GM23248 (cell line): ENCODE measurements at regions not wholly inside any gene's neighbourhood (a gene's known extent, or its start where the extent isn't known, plus 50 kb on each side); places are given as distances from the start of the nearest gene placed in this dataset.

Experiments
- DNase-seq: peaks from one replicate; pipeline ENCODE4 v3.0.0-alpha.2; 2015
- H2AFZ ChIP-seq: fragments of 200-600 bp; sonication (generic); 2 replicates; pipeline ENCODE4 v1.6.1; 2016; ENCODE audit warnings: antibody characterized with exemption
- H3F3A ChIP-seq: fragments of 200-600 bp; sonication (generic); 2 replicates; pipeline ENCODE4 v1.6.1; 2016; ENCODE audit warnings: mild to moderate bottlenecking, antibody characterized with exemption, mixed run types; ENCODE audit not compliant: insufficient read depth
- H3K27ac ChIP-seq: fragments of 200-600 bp; sonication (generic); 2 replicates; pipeline ENCODE4 v1.5.1; 2016; ENCODE audit warnings: mild to moderate bottlenecking
- H3K27me3 ChIP-seq: fragments of 200-600 bp; sonication (generic); replicated peaks from 2 replicates; pipeline ENCODE4 v1.6.1; 2016; ENCODE audit warnings: mild to moderate bottlenecking; ENCODE audit not compliant: insufficient read depth
- H3K36me3 ChIP-seq: fragments of 200-600 bp; sonication (generic); 2 replicates; pipeline ENCODE4 v1.6.1; 2016; ENCODE audit warnings: low read depth, mild to moderate bottlenecking
- H3K4me1 ChIP-seq: fragments of 200-600 bp; sonication (generic); 2 replicates; pipeline ENCODE4 v1.6.1; 2016; ENCODE audit warnings: mild to moderate bottlenecking; ENCODE audit not compliant: insufficient read depth
- H3K4me2 ChIP-seq: fragments of 200-600 bp; sonication (generic); one replicate; pipeline ENCODE4 v1.6.1; 2016; ENCODE audit warnings: mild to moderate bottlenecking; ENCODE audit not compliant: unreplicated experiment
- H3K4me3 ChIP-seq: fragments of 200-600 bp; sonication (generic); 2 replicates; pipeline ENCODE4 v1.5.1; 2016; ENCODE audit warnings: mild to moderate bottlenecking
- H3K79me2 ChIP-seq: fragments of 200-600 bp; sonication (generic); 2 replicates; pipeline ENCODE4 v1.6.1; 2016; ENCODE audit warnings: mild to moderate bottlenecking; ENCODE audit not compliant: insufficient read depth
- H3K9ac ChIP-seq: fragments of 200-600 bp; sonication (generic); 2 replicates; pipeline ENCODE4 v1.6.1; 2016; ENCODE audit warnings: mild to moderate bottlenecking
- H3K9me2 ChIP-seq: fragments of 200-600 bp; sonication (generic); 2 replicates; pipeline ENCODE4 v1.6.1; 2016; ENCODE audit warnings: mixed run types, mild to moderate bottlenecking, moderate library complexity; ENCODE audit not compliant: insufficient read depth
- H3K9me3 ChIP-seq: fragments of 200-600 bp; sonication (generic); one replicate; pipeline ENCODE4 v1.6.1; 2017; ENCODE audit warnings: low read depth
- H4K20me1 ChIP-seq: fragments of 200-600 bp; sonication (generic); 2 replicates; pipeline ENCODE4 v1.6.0; 2016; ENCODE audit not compliant: insufficient read depth
- EZH2 ChIP-seq: fragments of 200-600 bp; sonication (generic); IDR thresholded peaks from 2 replicates; pipeline ENCODE4 v1.6.1; 2018; ENCODE audit warnings: antibody characterized with exemption, mild to moderate bottlenecking; ENCODE audit not compliant: insufficient read depth, poor library complexity, severe bottlenecking
- EZH2phosphoT487 ChIP-seq: fragments of 200-600 bp; sonication (generic); IDR thresholded peaks from 2 replicates; pipeline ENCODE4 v1.6.1; 2018; ENCODE audit warnings: antibody characterized with exemption, moderate library complexity, mild to moderate bottlenecking, low read depth; ENCODE audit not compliant: insufficient read depth
- WGBS, 2 experiments: methylation state at CpG; one replicate each; pipeline ENCODE4 v1.1.6; 2015 to 2017; ENCODE audit warnings: low lambda C conversion rate in 2 of 2, low coverage in 1 of 2; ENCODE audit errors: missing lambda C conversion rate in 2 of 2; 5-methylcytosine and 5-hydroxymethylcytosine counted together
- in situ Hi-C: fragments of 300-500 bp; cut with MboI; formaldehyde crosslinking; loops from 2 replicates; pipeline ENCODE4 v1.15.0; 2020

GRCh38 chr4:10773010-10773409 is 88.4 kb upstream of the CLNK start:
- 15 to 16% methylated on average over 3 of the region's 3 CpGs for WGBS, 2 experiments

GRCh38 chr4:10765386-10765785 is 80.8 kb upstream of the CLNK start:
- no peaks in the 10 kb centered on the region for H3K27me3 ChIP-seq
- peaks cover 22% of the 10 kb centered on the region for H3F3A ChIP-seq
- no peaks in the 10 kb centered on the region for H4K20me1 ChIP-seq
- H3K9ac ChIP-seq = no peak overlapping the region
- in situ Hi-C loops = no loop called here
- H3K79me2 ChIP-seq = no peaks in the 10 kb centered on the region
- 47 to 61% methylated on average over 3 of the region's 3 CpGs for WGBS, 2 experiments
- H3K36me3 ChIP-seq = no peaks in the 10 kb centered on the region
- H3K4me2 ChIP-seq = no peak overlapping the region
- no peak overlapping the region for H2AFZ ChIP-seq
- H3K4me3 ChIP-seq = no peak overlapping the region
- H3K9me2 ChIP-seq = no peaks in the 10 kb centered on the region
- H3K4me1 ChIP-seq = peaks cover 9% of the 10 kb centered on the region; the same call in 1 of the 2 replicates
- TF ChIP-seq EZH2 (no peak), EZH2phosphoT487 (no peak)
- no peak for DNase-seq
- no peaks in the 10 kb centered on the region for H3K9me3 ChIP-seq
- no peak overlapping the region for H3K27ac ChIP-seq

More at GRCh38 chr4:10773010-10773409, 88.4 kb upstream of the CLNK start:
- no peaks in the 10 kb centered on the region for H3K9me2 ChIP-seq
- no peaks in the 10 kb centered on the region for H3F3A ChIP-seq
- no peaks in the 10 kb centered on the region for H3K27me3 ChIP-seq
- DNase-seq = no peak
- in situ Hi-C loops = no loop called here
- H3K4me2 ChIP-seq = no peak overlapping the region
- H3K9ac ChIP-seq = no peak overlapping the region
- H3K4me1 ChIP-seq = no peaks in the 10 kb centered on the region
- H3K27ac ChIP-seq = no peak overlapping the region
- H2AFZ ChIP-seq = no peak overlapping the region
- no peaks in the 10 kb centered on the region for H3K9me3 ChIP-seq
- no peak for TF ChIP-seq EZH2
- no peak for TF ChIP-seq EZH2phosphoT487
- H4K20me1 ChIP-seq = no peaks in the 10 kb centered on the region
- H3K79me2 ChIP-seq = no peaks in the 10 kb centered on the region
- H3K36me3 ChIP-seq = no peaks in the 10 kb centered on the region
- no peak overlapping the region for H3K4me3 ChIP-seq

GRCh38 chr4:10762561-10762960 is 78.0 kb upstream of the CLNK start:
- H3K4me3 ChIP-seq = no peak overlapping the region
- no peaks in the 10 kb centered on the region for H3K9me2 ChIP-seq
- no peaks in the 10 kb centered on the region for H3K27me3 ChIP-seq
- DNase-seq = peak; percentile 86
- H3K9ac ChIP-seq = no peak overlapping the region
- no peaks in the 10 kb centered on the region for H3K9me3 ChIP-seq
- H3K4me2 ChIP-seq = no peak overlapping the region
- H3K36me3 ChIP-seq = no peaks in the 10 kb centered on the region
- H3K79me2 ChIP-seq = no peaks in the 10 kb centered on the region
- 2 to 6% methylated on average over 4 of the region's 4 CpGs for WGBS, 2 experiments
- in situ Hi-C loops = no loop called here
- H2AFZ ChIP-seq = no peak overlapping the region
- H4K20me1 ChIP-seq = no peaks in the 10 kb centered on the region
- H3K27ac ChIP-seq = peak overlapping the region; percentile 64
- TF ChIP-seq EZH2phosphoT487 (no peak), EZH2 (no peak)
- peaks cover 22% of the 10 kb centered on the region for H3F3A ChIP-seq
- peaks cover 9% of the 10 kb centered on the region; the same call in 1 of the 2 replicates for H3K4me1 ChIP-seq

- Histone ChIP-seq H3K27me3 (no peaks in the 10 kb centered on the region), H3K9ac (peak overlapping the region; percentile 4; the same call in 1 of the 2 replicates), H3K9me3 (no peaks in the 10 kb centered on the region), H3K4me2 (no peak overlapping the region), H3F3A (peaks cover 22% of the 10 kb centered on the region), H3K27ac (peak overlapping the region; percentile 64), H3K4me1 (peaks cover 9% of the 10 kb centered on the region; the same call in 1 of the 2 replicates), H3K9me2 (no peaks in the 10 kb centered on the region), H2AFZ (no peak overlapping the region), H3K36me3 (no peaks in the 10 kb centered on the region), H3K4me3 (no peak overlapping the region), H4K20me1 (no peaks in the 10 kb centered on the region), H3K79me2 (no peaks in the 10 kb centered on the region)
- 36 to 64% methylated on average over 1 of the region's 1 CpG for WGBS, 2 experiments
- no peak for TF ChIP-seq EZH2
- TF ChIP-seq EZH2phosphoT487 = no peak
- DNase-seq = peak; percentile 53
- in situ Hi-C loops = no loop called here
Observed at GRCh38 chr4:10761903-10762302, 77.3 kb upstream of the CLNK start.

- no peak for DNase-seq
- no peaks in the 10 kb centered on the region for H3K36me3 ChIP-seq
- H3K9me2 ChIP-seq = no peaks in the 10 kb centered on the region
- no peak overlapping the region for H2AFZ ChIP-seq
- H3F3A ChIP-seq = peaks cover 22% of the 10 kb centered on the region
- no peaks in the 10 kb centered on the region for H4K20me1 ChIP-seq
- in situ Hi-C loops = no loop called here
- TF ChIP-seq EZH2phosphoT487 (no peak), EZH2 (no peak)
- H3K4me1 ChIP-seq = peaks cover 9% of the 10 kb centered on the region; the same call in 1 of the 2 replicates
- H3K79me2 ChIP-seq = no peaks in the 10 kb centered on the region
- no peak overlapping the region for H3K27ac ChIP-seq
- no peak overlapping the region for H3K9ac ChIP-seq
- H3K4me3 ChIP-seq = no peak overlapping the region
- no peaks in the 10 kb centered on the region for H3K27me3 ChIP-seq
- 29 to 35% methylated on average over 3 of the region's 3 CpGs for WGBS, 2 experiments
- no peaks in the 10 kb centered on the region for H3K9me3 ChIP-seq
- H3K4me2 ChIP-seq = no peak overlapping the region
Observed at GRCh38 chr4:10760086-10760485, 75.5 kb upstream of the CLNK start.
